K562 (cell line): ENCODE measurements at regions not wholly inside any gene's neighbourhood (a gene's known extent, or its start where the extent isn't known, plus 50 kb on each side); places are given as distances from the start of the nearest gene placed in this dataset.

ENCODE experiments used
- ARNT ChIP-seq, 2 experiments: fragments of 450-650 bp; IDR thresholded peaks; 2 replicates each; pipeline ENCODE4 v1.6.1; 2016; ENCODE audit warnings: mild to moderate bottlenecking in 1 of 2
- BRD4 ChIP-seq: fragments of 200-600 bp; sonication (generic); IDR thresholded peaks from 2 replicates; pipeline ENCODE4 v1.6.1; 2017; ENCODE audit warnings: inconsistent platforms
- ETV1 ChIP-seq: fragments of 450-650 bp; conservative IDR thresholded peaks from 2 replicates; pipeline ENCODE4 v1.6.1; 2016; ENCODE audit warnings: missing genetic modification characterization, control low read depth, low read depth, missing compliant biosample characterization
- KLF10 ChIP-seq: fragments of 250-450 bp; sonication (Bioruptor Pico); IDR thresholded peaks from 2 replicates; pipeline ENCODE4 v1.6.1; 2021; ENCODE audit warnings: matching md5 sums
- MED1 ChIP-seq: sonication (generic); formaldehyde crosslinking; IDR thresholded peaks from 2 replicates; pipeline ENCODE4 v1.8.1; 2023; ENCODE audit warnings: missing genetic modification reagents, borderline replicate concordance
- MTA3 ChIP-seq: fragments of 450-650 bp; formaldehyde crosslinking; IDR thresholded peaks from 2 replicates; pipeline ENCODE4 v1.6.1; 2017; ENCODE audit warnings: mild to moderate bottlenecking, borderline replicate concordance
- POLR2AphosphoS5 ChIP-seq: IDR thresholded peaks from 2 replicates; pipeline ENCODE4 v1.6.1; 2011; ENCODE audit warnings: mild to moderate bottlenecking, low read depth, low read length, moderate library complexity; ENCODE audit not compliant: control insufficient read depth, insufficient read depth
- TF ChIP-seq, protein P1 (sequence below), 2 experiments: fragments of 450-650 bp; formaldehyde crosslinking in 1 of 2; IDR thresholded peaks; 2 replicates each; pipeline versions ENCODE4 v1.4.0 to v1.6.1; 2014 to 2020; ENCODE audit warnings: mild to moderate bottlenecking in 2 of 2, borderline replicate concordance in 1 of 2, low read depth in 1 of 2
- TF ChIP-seq, protein P2 (sequence below), 3 experiments: IDR thresholded peaks in 2 of 3; conservative IDR thresholded peaks in 1 of 3; 2 replicates each; pipeline ENCODE4 v1.5.1; 2011 to 2012; ENCODE audit warnings: low read length in 3 of 3, mild to moderate bottlenecking in 3 of 3, control low read depth in 2 of 3, improper control_type of control experiment in 1 of 3, inconsistent platforms in 1 of 3, low read depth in 1 of 3, mixed read lengths in 1 of 3, moderate library complexity in 1 of 3; ENCODE audit not compliant: insufficient read depth in 2 of 3

- TF ChIP-seq POLR2AphosphoS5 = no peak
- no peak for TF ChIP-seq ETV1 (tag)
- TF ChIP-seq, protein P1, sequence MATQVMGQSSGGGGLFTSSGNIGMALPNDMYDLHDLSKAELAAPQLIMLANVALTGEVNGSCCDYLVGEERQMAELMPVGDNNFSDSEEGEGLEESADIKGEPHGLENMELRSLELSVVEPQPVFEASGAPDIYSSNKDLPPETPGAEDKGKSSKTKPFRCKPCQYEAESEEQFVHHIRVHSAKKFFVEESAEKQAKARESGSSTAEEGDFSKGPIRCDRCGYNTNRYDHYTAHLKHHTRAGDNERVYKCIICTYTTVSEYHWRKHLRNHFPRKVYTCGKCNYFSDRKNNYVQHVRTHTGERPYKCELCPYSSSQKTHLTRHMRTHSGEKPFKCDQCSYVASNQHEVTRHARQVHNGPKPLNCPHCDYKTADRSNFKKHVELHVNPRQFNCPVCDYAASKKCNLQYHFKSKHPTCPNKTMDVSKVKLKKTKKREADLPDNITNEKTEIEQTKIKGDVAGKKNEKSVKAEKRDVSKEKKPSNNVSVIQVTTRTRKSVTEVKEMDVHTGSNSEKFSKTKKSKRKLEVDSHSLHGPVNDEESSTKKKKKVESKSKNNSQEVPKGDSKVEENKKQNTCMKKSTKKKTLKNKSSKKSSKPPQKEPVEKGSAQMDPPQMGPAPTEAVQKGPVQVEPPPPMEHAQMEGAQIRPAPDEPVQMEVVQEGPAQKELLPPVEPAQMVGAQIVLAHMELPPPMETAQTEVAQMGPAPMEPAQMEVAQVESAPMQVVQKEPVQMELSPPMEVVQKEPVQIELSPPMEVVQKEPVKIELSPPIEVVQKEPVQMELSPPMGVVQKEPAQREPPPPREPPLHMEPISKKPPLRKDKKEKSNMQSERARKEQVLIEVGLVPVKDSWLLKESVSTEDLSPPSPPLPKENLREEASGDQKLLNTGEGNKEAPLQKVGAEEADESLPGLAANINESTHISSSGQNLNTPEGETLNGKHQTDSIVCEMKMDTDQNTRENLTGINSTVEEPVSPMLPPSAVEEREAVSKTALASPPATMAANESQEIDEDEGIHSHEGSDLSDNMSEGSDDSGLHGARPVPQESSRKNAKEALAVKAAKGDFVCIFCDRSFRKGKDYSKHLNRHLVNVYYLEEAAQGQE (IDR thresholded peaks at IDR 0.05; ENCODE audit: borderline replicate concordance) = no peak
- TF ChIP-seq, protein P1 (CRISPR knock-in tag; IDR thresholded peaks at IDR 0.05; ENCODE audit: low read depth) = no peak
- no peak for TF ChIP-seq KLF10
- no peak for TF ChIP-seq MTA3
- no peak for TF ChIP-seq MED1 (CRISPR knock-in tag)
- TF ChIP-seq ARNT (IDR thresholded peaks at IDR 0.05) = no peak
- no peak for TF ChIP-seq BRD4
- TF ChIP-seq, protein P2, sequence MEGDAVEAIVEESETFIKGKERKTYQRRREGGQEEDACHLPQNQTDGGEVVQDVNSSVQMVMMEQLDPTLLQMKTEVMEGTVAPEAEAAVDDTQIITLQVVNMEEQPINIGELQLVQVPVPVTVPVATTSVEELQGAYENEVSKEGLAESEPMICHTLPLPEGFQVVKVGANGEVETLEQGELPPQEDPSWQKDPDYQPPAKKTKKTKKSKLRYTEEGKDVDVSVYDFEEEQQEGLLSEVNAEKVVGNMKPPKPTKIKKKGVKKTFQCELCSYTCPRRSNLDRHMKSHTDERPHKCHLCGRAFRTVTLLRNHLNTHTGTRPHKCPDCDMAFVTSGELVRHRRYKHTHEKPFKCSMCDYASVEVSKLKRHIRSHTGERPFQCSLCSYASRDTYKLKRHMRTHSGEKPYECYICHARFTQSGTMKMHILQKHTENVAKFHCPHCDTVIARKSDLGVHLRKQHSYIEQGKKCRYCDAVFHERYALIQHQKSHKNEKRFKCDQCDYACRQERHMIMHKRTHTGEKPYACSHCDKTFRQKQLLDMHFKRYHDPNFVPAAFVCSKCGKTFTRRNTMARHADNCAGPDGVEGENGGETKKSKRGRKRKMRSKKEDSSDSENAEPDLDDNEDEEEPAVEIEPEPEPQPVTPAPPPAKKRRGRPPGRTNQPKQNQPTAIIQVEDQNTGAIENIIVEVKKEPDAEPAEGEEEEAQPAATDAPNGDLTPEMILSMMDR (IDR thresholded peaks at IDR 0.05 in 2 of 3, conservative IDR thresholded peaks at IDR 0.05 in 1 of 3; ENCODE audit: insufficient read depth in 2 of 3, low read depth in 1 of 3, low read length in 3 of 3) = no peak
Observed at GRCh38 chr12:104814944-104815343, 143.1 kb downstream of the SLC41A2 start.
